GM12865 (cell line): ENCODE measurements at regions not wholly inside any gene's neighbourhood (a gene's known extent, or its start where the extent isn't known, plus 50 kb on each side); places are given as distances from the start of the nearest gene placed in this dataset.
"Not testable (repeated sequence)": the region's sequence is repeated elsewhere in the genome, so short reads cannot be mapped to it uniquely, and the experiment has no call there.

Experiments used
- DNase-seq: peaks from one replicate; pipeline ENCODE4 v3.0.0; 2010; ENCODE audit warnings: low read depth
- H3K4me3 ChIP-seq: 2 replicates; pipeline ENCODE4 v1.5.1; 2011; ENCODE audit warnings: mild to moderate bottlenecking, low read depth, low read length, control low read depth
- TF ChIP-seq, protein P1 (sequence below): IDR thresholded peaks from 2 replicates; pipeline ENCODE4 v1.5.1; 2011; ENCODE audit warnings: low read length, control low read depth, low read depth, inconsistent platforms; ENCODE audit not compliant: insufficient read depth; ENCODE audit errors: missing control alignments

GRCh38 chr3:167012691-167013090, 367.4 kb downstream of the ZBBX start:
- no peak overlapping the region for H3K4me3 ChIP-seq
- TF ChIP-seq, protein P1, sequence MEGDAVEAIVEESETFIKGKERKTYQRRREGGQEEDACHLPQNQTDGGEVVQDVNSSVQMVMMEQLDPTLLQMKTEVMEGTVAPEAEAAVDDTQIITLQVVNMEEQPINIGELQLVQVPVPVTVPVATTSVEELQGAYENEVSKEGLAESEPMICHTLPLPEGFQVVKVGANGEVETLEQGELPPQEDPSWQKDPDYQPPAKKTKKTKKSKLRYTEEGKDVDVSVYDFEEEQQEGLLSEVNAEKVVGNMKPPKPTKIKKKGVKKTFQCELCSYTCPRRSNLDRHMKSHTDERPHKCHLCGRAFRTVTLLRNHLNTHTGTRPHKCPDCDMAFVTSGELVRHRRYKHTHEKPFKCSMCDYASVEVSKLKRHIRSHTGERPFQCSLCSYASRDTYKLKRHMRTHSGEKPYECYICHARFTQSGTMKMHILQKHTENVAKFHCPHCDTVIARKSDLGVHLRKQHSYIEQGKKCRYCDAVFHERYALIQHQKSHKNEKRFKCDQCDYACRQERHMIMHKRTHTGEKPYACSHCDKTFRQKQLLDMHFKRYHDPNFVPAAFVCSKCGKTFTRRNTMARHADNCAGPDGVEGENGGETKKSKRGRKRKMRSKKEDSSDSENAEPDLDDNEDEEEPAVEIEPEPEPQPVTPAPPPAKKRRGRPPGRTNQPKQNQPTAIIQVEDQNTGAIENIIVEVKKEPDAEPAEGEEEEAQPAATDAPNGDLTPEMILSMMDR, result no peak
- DNase-seq, result no peak

- TF ChIP-seq, protein P1, result no peak
- no peak overlapping the region for H3K4me3 ChIP-seq
- DNase-seq, result no peak
Observed at GRCh38 chr3:167008791-167009190, 371.3 kb downstream of the ZBBX start.

- no peak for DNase-seq
- TF ChIP-seq, protein P1, result no peak
- no peak overlapping the region for H3K4me3 ChIP-seq
Observed at GRCh38 chr3:167001374-167001773, 378.7 kb downstream of the ZBBX start.

GRCh38 chr3:166993015-166993630, 387.0 kb downstream of the ZBBX start:
- no peak overlapping the region for H3K4me3 ChIP-seq
- TF ChIP-seq, protein P1, result no peak
- DNase-seq, result no peak

DNA sequence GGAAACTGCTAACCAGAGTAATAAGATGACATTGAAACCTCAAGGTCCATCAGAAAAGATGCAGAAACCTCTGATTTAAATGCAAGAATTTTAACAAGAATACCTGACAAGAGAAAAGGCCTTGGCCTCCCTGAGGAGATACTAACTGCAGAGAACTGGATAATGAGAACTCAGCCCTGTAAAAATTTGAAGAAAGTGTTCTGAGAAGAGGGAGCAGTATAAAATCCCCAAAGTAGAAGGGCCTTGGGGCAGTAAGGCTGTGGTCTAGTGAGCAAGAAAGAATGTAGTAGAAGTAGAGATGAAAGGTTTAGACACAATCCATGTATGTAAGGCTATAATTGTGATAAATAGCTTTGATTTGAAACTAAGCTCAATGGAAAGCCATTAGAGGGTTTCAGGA, 394.1 kb downstream of the ZBBX start:
- DNase-seq, result no peak
- H3K4me3 ChIP-seq, result no peak overlapping the region
- TF ChIP-seq, protein P1, result no peak

DNA sequence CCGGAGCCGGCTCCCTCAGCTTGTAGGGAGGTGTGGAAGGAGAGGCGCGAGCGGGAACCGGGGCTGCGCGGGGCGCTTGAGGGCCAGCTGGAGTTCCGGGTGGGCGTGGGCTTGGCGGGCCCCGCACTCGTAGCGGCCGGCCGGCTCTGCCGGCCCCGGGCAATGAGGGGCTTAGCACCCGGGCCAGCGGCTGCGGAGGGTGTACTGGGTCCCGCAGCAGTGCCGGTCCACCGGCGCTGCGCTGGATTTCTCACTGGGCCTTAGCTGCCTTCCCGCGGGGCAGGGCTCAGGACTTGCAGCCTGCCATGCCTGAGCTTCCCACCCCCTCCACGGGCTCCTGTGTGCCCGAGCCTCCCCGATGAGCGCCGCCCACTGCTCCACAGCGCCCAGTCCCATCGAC, 404.3 kb downstream of the ZBBX start:
- not testable (repeated sequence) for H3K4me3 ChIP-seq, DNase-seq

- H3K4me3 ChIP-seq, DNase-seq: not testable (repeated sequence)
Observed at GRCh38 chr3:166967714-166968113, 412.4 kb downstream of the ZBBX start.

DNA sequence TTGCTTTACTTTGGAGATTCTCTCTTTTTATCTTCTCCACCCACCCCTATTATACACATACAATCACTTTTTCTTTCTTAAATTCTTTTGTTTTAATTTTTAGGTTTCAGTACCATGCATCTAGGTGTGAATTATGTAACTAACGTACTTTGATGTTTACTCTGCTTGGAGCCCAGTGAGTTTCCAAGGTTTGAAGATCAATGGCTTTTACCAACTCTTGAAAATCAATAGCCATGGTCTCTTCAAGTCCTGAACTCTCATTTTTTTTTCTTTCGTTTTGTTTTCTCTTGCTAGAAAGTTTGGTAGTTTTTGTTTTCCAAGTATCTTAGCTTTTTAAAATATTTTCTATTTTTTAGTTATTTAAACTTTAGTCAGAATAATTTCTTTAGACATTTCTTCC, 417.2 kb downstream of the ZBBX start:
- TF ChIP-seq, protein P1, result no peak
- H3K4me3 ChIP-seq, result no peak overlapping the region
- DNase-seq, result no peak
